A673 (cell line): ENCODE measurements at regions not wholly inside any gene's neighbourhood (a gene's known extent, or its start where the extent isn't known, plus 50 kb on each side); places are given as distances from the start of the nearest gene placed in this dataset.
A peak's percentile ranks its signal among the peaks of the same experiment; 100 is the strongest.

Source experiments
- BruUV-seq: library from RNA; stranded (reverse); fragments of 400-500 nt; replicated peaks from 2 replicates; lab custom pipeline; 2021; lab: Mats Ljungman, UMichigan
- CTCF ChIA-PET: fragments of 300-600 bp; sonication (Branson Sonifier 250); formaldehyde crosslinking; loops from one replicate; lab custom pipeline; 2022; ENCODE audit warnings: antibody characterized with exemption; lab: Charles Lee
- POLR2A ChIA-PET: fragments of 300-600 bp; sonication (Branson Sonifier 250); formaldehyde crosslinking; loops from one replicate; lab custom pipeline; 2022; ENCODE audit warnings: antibody characterized with exemption; ENCODE audit not compliant: low non-redundant PET; lab: Charles Lee
- DNase-seq: peaks from one replicate; pipeline ENCODE4 v3.0.0-alpha.2; 2015; ENCODE audit warnings: low spot score
- H3K27ac ChIP-seq: fragments of 200-600 bp; sonication (generic); 2 replicates; pipeline ENCODE4 v1.5.1; 2016; ENCODE audit warnings: mixed run types, low read depth, mild to moderate bottlenecking, mixed read lengths, antibody characterized with exemption, low read length; ENCODE audit not compliant: poor library complexity, severe bottlenecking
- H3K27me3 ChIP-seq: fragments of 200-600 bp; sonication (generic); replicated peaks from 2 replicates; pipeline ENCODE4 v1.6.1; 2017; ENCODE audit warnings: mixed run types, low read depth, mild to moderate bottlenecking, mixed read lengths, antibody characterized with exemption, low read length; ENCODE audit not compliant: insufficient read depth, poor library complexity
- H3K36me3 ChIP-seq: fragments of 200-600 bp; sonication (generic); 2 replicates; pipeline ENCODE4 v1.6.1; 2016; ENCODE audit warnings: mixed run types, mild to moderate bottlenecking, mixed read lengths, antibody characterized with exemption, low read length; ENCODE audit not compliant: insufficient read depth, poor library complexity, severe bottlenecking
- H3K4me1 ChIP-seq: fragments of 200-600 bp; sonication (generic); 2 replicates; pipeline ENCODE4 v1.6.1; 2017; ENCODE audit warnings: mixed run types, mild to moderate bottlenecking, mixed read lengths, antibody characterized with exemption, low read length; ENCODE audit not compliant: insufficient read depth, poor library complexity, severe bottlenecking
- H3K4me3 ChIP-seq: fragments of 200-600 bp; sonication (generic); 2 replicates; pipeline ENCODE4 v1.5.1; 2016; ENCODE audit warnings: low read depth, mixed run types, mild to moderate bottlenecking, mixed read lengths, low read length; ENCODE audit not compliant: poor library complexity, severe bottlenecking
- H3K9me3 ChIP-seq: fragments of 200-600 bp; sonication (generic); 2 replicates; pipeline ENCODE4 v1.6.1; 2016; ENCODE audit warnings: mixed run types, low read depth, mild to moderate bottlenecking, mixed read lengths, antibody characterized with exemption, low read length; ENCODE audit not compliant: poor library complexity, severe bottlenecking
- CTCF ChIP-seq: fragments of 300-800, 200-600 bp; sonication (generic); conservative IDR thresholded peaks from 2 replicates; pipeline ENCODE4 v1.5.1; 2017; ENCODE audit warnings: low read depth, mild to moderate bottlenecking, antibody characterized with exemption, low read length, moderate library complexity, mixed read lengths
- EZH2 ChIP-seq: fragments of 200-600 bp; sonication (generic); IDR thresholded peaks from 2 replicates; pipeline ENCODE4 v1.6.1; 2017; ENCODE audit warnings: borderline replicate concordance, low read depth, mild to moderate bottlenecking, mixed read lengths, antibody characterized with exemption, low read length; ENCODE audit not compliant: poor library complexity, severe bottlenecking
- intact Hi-C: fragments of 100-400 bp; cut with micrococcal nuclease; formaldehyde crosslinking; loops from one replicate; pipeline ENCODE4 v1.10.0; 2022; ENCODE audit not compliant: unreplicated experiment

GRCh38 chr19:32200312-32201038 lies 144.9 kb upstream of the ZNF507 start:
- no peak overlapping the region for H3K27ac ChIP-seq
- no peaks in the 10 kb centered on the region for H3K9me3 ChIP-seq
- ChIA-PET POLR2A (no interaction called here), CTCF (no interaction called here)
- H3K4me3 ChIP-seq, result no peak overlapping the region
- no peak for DNase-seq
- no TSS peak for BruUV-seq
- H3K36me3 ChIP-seq, result no peaks in the 10 kb centered on the region
- H3K4me1 ChIP-seq, result peaks cover 9% of the 10 kb centered on the region
- TF ChIP-seq EZH2 (no peak), CTCF (no peak)
- intact Hi-C loops, result no loop called here
- no peaks in the 10 kb centered on the region for H3K27me3 ChIP-seq

GRCh38 chr19:32201211-32201610 lies 144.2 kb upstream of the ZNF507 start:
- no peak overlapping the region for H3K4me3 ChIP-seq
- TF ChIP-seq CTCF, result no peak
- TF ChIP-seq EZH2, result no peak
- intact Hi-C loops, result no loop called here
- ChIA-PET CTCF (no interaction called here), POLR2A (no interaction called here)
- no peaks in the 10 kb centered on the region for H3K27me3 ChIP-seq
- no TSS peak for BruUV-seq
- no peak overlapping the region for H3K27ac ChIP-seq
- no peaks in the 10 kb centered on the region for H3K36me3 ChIP-seq
- no peaks in the 10 kb centered on the region for H3K9me3 ChIP-seq
- peaks cover 9% of the 10 kb centered on the region for H3K4me1 ChIP-seq
- DNase-seq, result no peak

- Histone ChIP-seq H3K4me1 (peaks cover 9% of the 10 kb centered on the region), H3K9me3 (no peaks in the 10 kb centered on the region), H3K4me3 (no peak overlapping the region), H3K27ac (no peak overlapping the region), H3K27me3 (no peaks in the 10 kb centered on the region), H3K36me3 (no peaks in the 10 kb centered on the region)
- ChIA-PET CTCF (no interaction called here), POLR2A (no interaction called here)
- intact Hi-C loops, result no loop called here
- TF ChIP-seq CTCF (no peak), EZH2 (no peak)
- BruUV-seq, result no TSS peak
- peak; percentile 66 for DNase-seq
These were observed 143.8 kb upstream of the ZNF507 start for GRCh38 chr19:32201636-32202051.
